Glutamatergic neuron (in vitro differentiated cells): ENCODE measurements at regions not wholly inside any gene's neighbourhood (a gene's known extent, or its start where the extent isn't known, plus 50 kb on each side); places are given as distances from the start of the nearest gene placed in this dataset.

Source experiments
- DNase-seq: peaks from one replicate; pipeline ENCODE4 v3.0.0; 2022
- H3K27ac Mint-ChIP-seq: one replicate; pipeline ENCODE4 v1.8.0; 2020; ENCODE audit warnings: mild to moderate bottlenecking, mixed read lengths, inconsistent platforms; ENCODE audit not compliant: unreplicated experiment
- H3K27me3 Mint-ChIP-seq: one replicate; pipeline ENCODE4 v1.8.0; 2020; ENCODE audit warnings: mild to moderate bottlenecking, moderate library complexity, mixed read lengths, inconsistent platforms; ENCODE audit not compliant: unreplicated experiment
- H3K36me3 Mint-ChIP-seq: one replicate; pipeline ENCODE4 v1.8.0; 2020; ENCODE audit warnings: mild to moderate bottlenecking, mixed read lengths, inconsistent platforms; ENCODE audit not compliant: unreplicated experiment
- H3K4me1 Mint-ChIP-seq: one replicate; pipeline ENCODE4 v1.8.0; 2020; ENCODE audit warnings: mild to moderate bottlenecking, low read depth, mixed read lengths, inconsistent platforms; ENCODE audit not compliant: unreplicated experiment
- H3K4me3 Mint-ChIP-seq: one replicate; pipeline ENCODE4 v1.8.0; 2020; ENCODE audit warnings: mild to moderate bottlenecking, mixed read lengths, inconsistent platforms; ENCODE audit not compliant: unreplicated experiment
- H3K9me3 Mint-ChIP-seq: one replicate; pipeline ENCODE4 v1.8.0; 2020; ENCODE audit warnings: mild to moderate bottlenecking, moderate library complexity, mixed read lengths, inconsistent platforms; ENCODE audit not compliant: unreplicated experiment
- CTCF ChIP-seq: fragments of 200-600 bp; sonication (generic); IDR thresholded peaks from one replicate; pipeline ENCODE4 v1.5.0; 2021; ENCODE audit not compliant: partially characterized antibody, unreplicated experiment

GRCh38 chr6:117761610-117762009 lies 86.3 kb downstream of the NUS1 start:
- no peaks in the 10 kb centered on the region for H3K27me3 Mint-ChIP-seq
- no peak overlapping the region for H3K27ac Mint-ChIP-seq
- H3K36me3 Mint-ChIP-seq = peaks cover 4% of the 10 kb centered on the region
- no peaks in the 10 kb centered on the region for H3K4me1 Mint-ChIP-seq
- no peak for DNase-seq
- no peak overlapping the region for H3K4me3 Mint-ChIP-seq
- TF ChIP-seq CTCF = no peak
- H3K9me3 Mint-ChIP-seq = peaks cover 2% of the 10 kb centered on the region

- H3K27ac Mint-ChIP-seq = no peak overlapping the region
- H3K27me3 Mint-ChIP-seq = peaks cover 2% of the 10 kb centered on the region
- no peak for TF ChIP-seq CTCF
- H3K4me3 Mint-ChIP-seq = no peak overlapping the region
- no peaks in the 10 kb centered on the region for H3K36me3 Mint-ChIP-seq
- no peaks in the 10 kb centered on the region for H3K9me3 Mint-ChIP-seq
- no peak for DNase-seq
- H3K4me1 Mint-ChIP-seq = no peaks in the 10 kb centered on the region
Measured at GRCh38 chr6:117771403-117771802, 96.1 kb downstream of the NUS1 start.

GRCh38 chr6:117776441-117776840 lies 101.2 kb downstream of the NUS1 start:
- H3K27ac Mint-ChIP-seq = no peak overlapping the region
- DNase-seq = no peak
- H3K27me3 Mint-ChIP-seq = peaks cover 3% of the 10 kb centered on the region
- H3K4me1 Mint-ChIP-seq = peaks cover 12% of the 10 kb centered on the region
- no peaks in the 10 kb centered on the region for H3K36me3 Mint-ChIP-seq
- no peaks in the 10 kb centered on the region for H3K9me3 Mint-ChIP-seq
- H3K4me3 Mint-ChIP-seq = no peak overlapping the region
- TF ChIP-seq CTCF = peak; percentile 40

- no peak for DNase-seq
- Mint-ChIP-seq H3K27ac (no peak overlapping the region), H3K9me3 (no peaks in the 10 kb centered on the region), H3K4me1 (peaks cover 16% of the 10 kb centered on the region), H3K27me3 (peaks cover 2% of the 10 kb centered on the region), H3K36me3 (no peaks in the 10 kb centered on the region), H3K4me3 (no peak overlapping the region)
- no peak for TF ChIP-seq CTCF
Measured at GRCh38 chr6:117781550-117781949, 106.3 kb downstream of the NUS1 start.

- no peak for TF ChIP-seq CTCF
- Mint-ChIP-seq H3K36me3 (no peaks in the 10 kb centered on the region), H3K27ac (peak overlapping the region; percentile 75), H3K4me1 (peaks cover 5% of the 10 kb centered on the region), H3K4me3 (no peak overlapping the region), H3K27me3 (peaks cover 2% of the 10 kb centered on the region), H3K9me3 (no peaks in the 10 kb centered on the region)
- no peak for DNase-seq
Measured at GRCh38 chr6:117783279-117783678, 108.0 kb downstream of the NUS1 start.
